ENCODE measurements at regions not wholly inside any gene's neighbourhood (a gene's known extent, or its start where the extent isn't known, plus 50 kb on each side); places are given as distances from the start of the nearest gene placed in this dataset.
"Not testable (repeated sequence)": the region's sequence is repeated elsewhere in the genome, so short reads cannot be mapped to it uniquely, and the experiment has no call there.

- Histone ChIP-seq H3K27me3 (no peaks in the 10 kb centered on the region), H3K4me3 (no peak overlapping the region), H3K27ac (no peak overlapping the region), H3K9me3 (no peaks in the 10 kb centered on the region), H3K4me1 (no peaks in the 10 kb centered on the region), H3K36me3 (no peaks in the 10 kb centered on the region)
- no peak for TF ChIP-seq POLR2A (IDR thresholded peaks at IDR 0.05)
- TF ChIP-seq CTCF (IDR thresholded peaks at IDR 0.05): no peak
- 34% methylated on average over 7 of the region's 7 CpGs for WGBS (ENCODE audit: insufficient coverage, low coverage, low lambda C conversion rate, missing lambda C conversion rate)
- intact Hi-C loops (cut with DNase I): no loop called here
- DNase-seq (no peak), ATAC-seq (no peak)
These were observed 176.0 kb downstream of the MSX2 start for GRCh38 chr5:174900240-174900865.

- ATAC-seq (no peak), DNase-seq (no peak)
- no peak for TF ChIP-seq CTCF (IDR thresholded peaks at IDR 0.05)
- TF ChIP-seq POLR2A (IDR thresholded peaks at IDR 0.05): no peak
- WGBS (ENCODE audit: insufficient coverage, low coverage, low lambda C conversion rate, missing lambda C conversion rate): 67% methylated on average over 4 of the region's 4 CpGs
- H3K27ac ChIP-seq: no peak overlapping the region
- no peaks in the 10 kb centered on the region for H3K36me3 ChIP-seq
- no peaks in the 10 kb centered on the region for H3K9me3 ChIP-seq
- H3K27me3 ChIP-seq: no peaks in the 10 kb centered on the region
- H3K4me1 ChIP-seq: no peaks in the 10 kb centered on the region
- H3K4me3 ChIP-seq: no peak overlapping the region
- intact Hi-C loops (cut with DNase I): no loop called here
These were observed 173.0 kb downstream of the MSX2 start for GRCh38 chr5:174897281-174897950.

GRCh38 chr5:174895360-174895759 is 171.0 kb downstream of the MSX2 start:
- H3K27ac ChIP-seq: no peak overlapping the region
- 52% methylated on average over 2 of the region's 4 CpGs for WGBS (ENCODE audit: insufficient coverage, low coverage, low lambda C conversion rate, missing lambda C conversion rate)
- H3K9me3 ChIP-seq: no peaks in the 10 kb centered on the region
- H3K4me3 ChIP-seq: no peak overlapping the region
- no peak for ATAC-seq
- intact Hi-C loops (cut with DNase I): no loop called here
- H3K27me3 ChIP-seq: no peaks in the 10 kb centered on the region
- TF ChIP-seq CTCF (IDR thresholded peaks at IDR 0.05) (no peak), POLR2A (IDR thresholded peaks at IDR 0.05) (no peak)
- no peak for DNase-seq
- no peaks in the 10 kb centered on the region for H3K4me1 ChIP-seq
- H3K36me3 ChIP-seq: no peaks in the 10 kb centered on the region

- Histone ChIP-seq H3K4me3 (no peak overlapping the region), H3K9me3 (no peaks in the 10 kb centered on the region), H3K4me1 (no peaks in the 10 kb centered on the region), H3K36me3 (no peaks in the 10 kb centered on the region), H3K27me3 (no peaks in the 10 kb centered on the region), H3K27ac (no peak overlapping the region)
- intact Hi-C loops (cut with DNase I): no loop called here
- DNase-seq (no peak), ATAC-seq (no peak)
- TF ChIP-seq CTCF (IDR thresholded peaks at IDR 0.05) (no peak), POLR2A (IDR thresholded peaks at IDR 0.05) (no peak)
- WGBS (ENCODE audit: insufficient coverage, low coverage, low lambda C conversion rate, missing lambda C conversion rate): 51% methylated on average over 7 of the region's 7 CpGs
These were observed 168.4 kb downstream of the MSX2 start for GRCh38 chr5:174892742-174893141.

- H3K27me3 ChIP-seq; H3K36me3 ChIP-seq; DNase-seq; H3K9me3 ChIP-seq; H3K4me1 ChIP-seq; H3K4me3 ChIP-seq; intact Hi-C loops (cut with DNase I); H3K27ac ChIP-seq; ATAC-seq: not testable (repeated sequence)
- WGBS (ENCODE audit: insufficient coverage, low coverage, low lambda C conversion rate, missing lambda C conversion rate): 100% methylated on average over 1 of the region's 40 CpGs
These were observed 156.2 kb downstream of the MSX2 start for GRCh38 chr5:174880412-174881200.

All from right lobe of liver (tissue), 6 donors.